IMR-90 (cell line): ENCODE measurements at regions not wholly inside any gene's neighbourhood (a gene's known extent, or its start where the extent isn't known, plus 50 kb on each side); places are given as distances from the start of the nearest gene placed in this dataset.

Source experiments
- ATAC-seq: fragments of 200-7000 bp; cut with Tn5 transposase; 2 replicates; pipeline ENCODE4 v1.9.1; 2020; ENCODE audit warnings: low read depth, mild to moderate bottlenecking, moderate library complexity
- BruUV-seq: library from RNA; stranded (reverse); fragments of 400-500 nt; replicated peaks from 2 replicates; lab custom pipeline; 2021; lab: Mats Ljungman, UMichigan
- CTCF ChIA-PET: fragments of 300-600 bp; formaldehyde crosslinking; extraction: SDS; loops from one replicate; lab custom pipeline; 2021; ENCODE audit warnings: antibody characterized with exemption; lab: Yijun Ruan, JAX
- POLR2A ChIA-PET: fragments of 300-600 bp; sonication (Branson Sonifier 250); formaldehyde crosslinking; loops from one replicate; lab custom pipeline; 2022; ENCODE audit warnings: antibody characterized with exemption; ENCODE audit not compliant: unreplicated experiment; lab: Charles Lee
- DNase-seq: peaks from one replicate; pipeline ENCODE4 v3.0.0; 2013
- H2AFZ ChIP-seq: replicated peaks from 2 replicates; pipeline ENCODE3; 2013; ENCODE audit warnings: low read length, mild to moderate bottlenecking; ENCODE audit not compliant: poor library complexity
- H2AK5ac ChIP-seq: 2 replicates; pipeline ENCODE4 v1.6.1; 2013; ENCODE audit warnings: low read depth, low read length, inconsistent platforms
- H2AK9ac ChIP-seq: replicated peaks from 2 replicates; pipeline ENCODE3; 2013; ENCODE audit warnings: mild to moderate bottlenecking, low read depth, low read length, moderate library complexity; ENCODE audit not compliant: poor library complexity
- H2BK120ac ChIP-seq: 2 replicates; pipeline ENCODE4 v1.6.1; 2013; ENCODE audit warnings: low read depth, low read length, inconsistent platforms
- H2BK15ac ChIP-seq: 3 replicates; pipeline ENCODE4 v1.6.1; 2013; ENCODE audit warnings: low read depth, low read length, inconsistent platforms
- H2BK20ac ChIP-seq: 2 replicates; pipeline ENCODE4 v1.6.1; 2013; ENCODE audit warnings: low read depth, mild to moderate bottlenecking, inconsistent platforms, low read length, moderate library complexity
- H2BK5ac ChIP-seq: 2 replicates; pipeline ENCODE4 v1.6.1; 2013; ENCODE audit warnings: mild to moderate bottlenecking, low read depth, low read length, inconsistent platforms; ENCODE audit not compliant: poor library complexity, severe bottlenecking
- H3K14ac ChIP-seq: replicated peaks from 2 replicates; pipeline ENCODE4 v1.6.1; 2013; ENCODE audit warnings: low read depth, low read length, inconsistent platforms
- H3K18ac ChIP-seq: 2 replicates; pipeline ENCODE4 v1.6.1; 2013; ENCODE audit warnings: low read depth, low read length, control low read depth
- H3K23ac ChIP-seq: 2 replicates; pipeline ENCODE4 v1.6.1; 2013; ENCODE audit warnings: low read depth, low read length, inconsistent platforms
- H3K27ac ChIP-seq: 2 replicates; pipeline ENCODE4 v1.5.1; 2013; ENCODE audit warnings: mild to moderate bottlenecking, control low read depth, low read length; ENCODE audit not compliant: insufficient read depth
- H3K27me3 ChIP-seq: 2 replicates; pipeline ENCODE4 v1.6.1; 2013; ENCODE audit warnings: low read length; ENCODE audit not compliant: control insufficient read depth, insufficient read depth
- H3K36me3 ChIP-seq: 2 replicates; pipeline ENCODE4 v1.6.1; 2013; ENCODE audit warnings: low read length, mixed read lengths; ENCODE audit not compliant: control insufficient read depth, insufficient read depth
- H3K4ac ChIP-seq: 2 replicates; pipeline ENCODE4 v1.6.1; 2013; ENCODE audit warnings: low read depth, low read length, inconsistent platforms
- H3K4me1 ChIP-seq: 2 replicates; pipeline ENCODE4 v1.6.1; 2013; ENCODE audit warnings: low read length, mixed read lengths; ENCODE audit not compliant: control insufficient read depth, insufficient read depth
- H3K4me2 ChIP-seq: 2 replicates; pipeline ENCODE4 v1.6.1; 2013; ENCODE audit warnings: low read depth, mild to moderate bottlenecking, control low read depth, low read length, moderate library complexity
- H3K4me3 ChIP-seq: 2 replicates; pipeline ENCODE4 v1.5.1; 2013; ENCODE audit warnings: low read depth, mild to moderate bottlenecking, control low read depth, low read length, moderate library complexity; ENCODE audit not compliant: insufficient read depth
- H3K56ac ChIP-seq: 2 replicates; pipeline ENCODE4 v1.6.1; 2013; ENCODE audit warnings: low read length, inconsistent platforms; ENCODE audit not compliant: insufficient read depth; ENCODE audit errors: extremely low read depth
- H3K79me1 ChIP-seq, 2 experiments: 2 replicates each; pipeline ENCODE4 v1.6.1; 2013; ENCODE audit warnings: low read length in 2 of 2, inconsistent platforms in 1 of 2, low read depth in 1 of 2
- H3K9ac ChIP-seq: 2 replicates; pipeline ENCODE4 v1.6.1; 2013; ENCODE audit warnings: low read depth, low read length, control low read depth
- H3K9me1 ChIP-seq: 2 replicates; pipeline ENCODE4 v1.6.1; 2013; ENCODE audit warnings: low read length, inconsistent platforms; ENCODE audit not compliant: insufficient read depth
- H3K9me3 ChIP-seq: 2 replicates; pipeline ENCODE4 v1.6.1; 2013; ENCODE audit warnings: low read length; ENCODE audit not compliant: control insufficient read depth, insufficient read depth
- H4K20me1 ChIP-seq: 2 replicates; pipeline ENCODE4 v1.6.1; 2013; ENCODE audit warnings: low read length, inconsistent platforms; ENCODE audit not compliant: insufficient read depth
- H4K5ac ChIP-seq: 2 replicates; pipeline ENCODE4 v1.6.1; 2013; ENCODE audit warnings: mild to moderate bottlenecking, low read depth, low read length, control low read depth
- H4K8ac ChIP-seq, 2 experiments: 2 replicates each; pipeline ENCODE4 v1.6.1; 2013; ENCODE audit warnings: low read depth in 2 of 2, low read length in 2 of 2, control low read depth in 1 of 2, inconsistent platforms in 1 of 2
- H4K91ac ChIP-seq: 2 replicates; pipeline ENCODE4 v1.6.1; 2013; ENCODE audit warnings: low read depth, low read length, inconsistent platforms; ENCODE audit not compliant: insufficient read depth
- BHLHE40 ChIP-seq: fragments of 150-350 bp; IDR thresholded peaks from 2 replicates; pipeline ENCODE4 v1.6.1; 2016; ENCODE audit warnings: mild to moderate bottlenecking, low read depth, low read length
- CEBPB ChIP-seq: IDR thresholded peaks from 2 replicates; pipeline ENCODE4 v1.6.1; 2012; ENCODE audit warnings: low read depth, low read length, improper control_type of control experiment
- ELK1 ChIP-seq: fragments of 150-350 bp; IDR thresholded peaks from 2 replicates; pipeline ENCODE4 v1.6.1; 2016; ENCODE audit warnings: low read depth, mild to moderate bottlenecking, low read length, moderate library complexity, borderline replicate concordance
- FOS ChIP-seq: fragments of 150-350 bp; IDR thresholded peaks from 2 replicates; pipeline ENCODE4 v1.6.1; 2016; ENCODE audit warnings: low read depth, low read length
- USF2 ChIP-seq: fragments of 150-350 bp; IDR thresholded peaks from 2 replicates; pipeline ENCODE4 v1.6.1; 2017; ENCODE audit warnings: mild to moderate bottlenecking, antibody characterized with exemption, low read length, low read depth
- WGBS, 2 experiments: methylation state at CpG; one replicate each; pipeline versions ENCODE4 v1.1.5 to v1.1.7; 2013; ENCODE audit warnings: missing lambda C conversion rate in 2 of 2; ENCODE audit not compliant: insufficient read length in 1 of 2; ENCODE audit errors: extremely low coverage in 2 of 2; 5-methylcytosine and 5-hydroxymethylcytosine counted together
- dilution Hi-C: fragments of 300-500 bp; cut with HindIII; formaldehyde crosslinking; loops from one replicate; pipeline ENCODE4 v1.14.3; 2018; ENCODE audit warnings: low sequenced_read_pairs; ENCODE audit not compliant: unreplicated experiment
- in situ Hi-C: fragments of 300-500 bp; cut with MboI; formaldehyde crosslinking; loops from 3 replicates; pipeline ENCODE4 v1.14.3; 2019; ENCODE audit warnings: low sequenced_read_pairs, inconsistent platforms, mixed read lengths
- intact Hi-C: fragments of 100-400 bp; cut with micrococcal nuclease; formaldehyde crosslinking; loops from 2 replicates; pipeline ENCODE4 v1.10.0; 2022

- H4K91ac ChIP-seq: no peak overlapping the region
- no peak overlapping the region for H2BK15ac ChIP-seq
- H3K4ac ChIP-seq: no peak overlapping the region
- H3K56ac ChIP-seq: no peak overlapping the region
- no peak overlapping the region for H2BK120ac ChIP-seq
- no peak overlapping the region for H3K14ac ChIP-seq
- WGBS, 2 experiments: 39% methylated on average over 2 of the region's 5 CpGs; no CpG with 5 or more reads in 1 of the 2 experiments
- H3K36me3 ChIP-seq: no peaks in the 10 kb centered on the region
- H3K27me3 ChIP-seq: no peaks in the 10 kb centered on the region
- H4K8ac ChIP-seq: no peak overlapping the region
- no peak overlapping the region for H2BK20ac ChIP-seq
- no peak overlapping the region for H3K18ac ChIP-seq
- TF ChIP-seq USF2 (no peak), FOS (no peak), CEBPB (no peak), BHLHE40 (no peak), ELK1 (no peak)
- no peak for ATAC-seq
- DNase-seq: no peak
- H3K4me3 ChIP-seq: no peak overlapping the region
- H2AK5ac ChIP-seq: no peak overlapping the region
- H3K23ac ChIP-seq: no peak overlapping the region
- no peak overlapping the region for H3K4me2 ChIP-seq
- intact Hi-C loops: no loop called here
- in situ Hi-C loops: no loop called here
- POLR2A ChIA-PET: no interaction called here
- H3K27ac ChIP-seq: no peak overlapping the region
- dilution Hi-C loops: no loop called here
- no peak overlapping the region for H4K5ac ChIP-seq
- H3K79me1 ChIP-seq: no peaks in the 10 kb centered on the region
- CTCF ChIA-PET: no interaction called here
- no peaks in the 10 kb centered on the region for H3K9me1 ChIP-seq
- H3K9ac ChIP-seq: no peak overlapping the region
- no TSS peak for BruUV-seq
- no peak overlapping the region for H2BK5ac ChIP-seq
- H3K9me3 ChIP-seq: peaks cover 1% of the 10 kb centered on the region; the same call in 1 of the 2 replicates
- no peak overlapping the region for H2AFZ ChIP-seq
- H3K4me1 ChIP-seq: no peaks in the 10 kb centered on the region
- no peak overlapping the region for H2AK9ac ChIP-seq
- H4K20me1 ChIP-seq: no peaks in the 10 kb centered on the region
Measured at GRCh38 chr9:24118190-24118589, 292.1 kb upstream of the ELAVL2 start.
